ENCODE measurements at regions not wholly inside any gene's neighbourhood (a gene's known extent, or its start where the extent isn't known, plus 50 kb on each side); places are given as distances from the start of the nearest gene placed in this dataset.

GRCh38 chr9:1235650-1236049 is 185.5 kb downstream of the DMRT2 start:
- FAIRE-seq (no peak), DNase-seq (ENCODE audit: low read depth, low spot score) (no peak)
- no peak overlapping the region for H3K27ac ChIP-seq (ENCODE audit: insufficient read depth, low read depth, low read length)
- no peaks in the 10 kb centered on the region for H3K79me2 ChIP-seq (ENCODE audit: control insufficient read depth, insufficient read depth, low read length)
- peaks cover 8% of the 10 kb centered on the region for H3K9me3 ChIP-seq (replicated peaks; ENCODE audit: control insufficient read depth, insufficient read depth, low read length)
- H3K4me2 ChIP-seq (ENCODE audit: insufficient read depth, low read length) = no peak overlapping the region
- no TSS peak for BruUV-seq (replicated peaks)
- no peaks in the 10 kb centered on the region for H3K36me3 ChIP-seq (ENCODE audit: control insufficient read depth in 2 of 2, extremely low read depth in 1 of 2, insufficient read depth in 2 of 2, low read length in 2 of 2)
- H3K27me3 ChIP-seq (ENCODE audit: control insufficient read depth in 2 of 2, insufficient read depth in 2 of 2, low read length in 2 of 2) = no peaks in the 10 kb centered on the region
- dilution Hi-C loops (cut with MboI; ENCODE audit: extremely low pct_ligation_motif_present, low sequenced_read_pairs) = no loop called here
- no peak for TF ChIP-seq POLR2A (IDR thresholded peaks at IDR 0.05; ENCODE audit: low read depth, low read length)
- TF ChIP-seq CTCF (IDR thresholded peaks at IDR 0.05; ENCODE audit: extremely low read depth in 1 of 2, insufficient read depth in 1 of 2, low read depth in 1 of 2, low read length in 2 of 2) = no peak
- TF ChIP-seq POLR2AphosphoS5 (IDR thresholded peaks at IDR 0.05; ENCODE audit: insufficient read depth, low read depth, low read length) = no peak
- TF ChIP-seq JUN (IDR thresholded peaks at IDR 0.05; ENCODE audit: borderline replicate concordance, insufficient read depth, insufficient read length, low read depth) = no peak
- TF ChIP-seq GATA2 (IDR thresholded peaks at IDR 0.05; ENCODE audit: insufficient read depth, insufficient read length, low read depth, low read length) = no peak
- TF ChIP-seq MAX (IDR thresholded peaks at IDR 0.05; ENCODE audit: insufficient read depth, insufficient read length) = no peak
- no peak for TF ChIP-seq FOS (IDR thresholded peaks at IDR 0.05; ENCODE audit: borderline replicate concordance, insufficient read depth, low read length)
- TF ChIP-seq EZH2 (IDR thresholded peaks at IDR 0.05; ENCODE audit: borderline replicate concordance, low read depth, low read length, severe bottlenecking) = no peak
- TF ChIP-seq MYC (IDR thresholded peaks at IDR 0.05; ENCODE audit: low read depth, low read length) = no peak
- ChIA-PET POLR2A (no interaction called here), CTCF (no interaction called here)
- no peaks in the 10 kb centered on the region for H3K9me1 ChIP-seq (replicated peaks; ENCODE audit: control insufficient read depth, extremely low read depth, insufficient read depth, low read length)
- intact Hi-C loops (cut with micrococcal nuclease) = no loop called here
- H4K20me1 ChIP-seq (replicated peaks; ENCODE audit: control insufficient read depth, extremely low read depth, insufficient read depth, low read length) = no peaks in the 10 kb centered on the region
- no peak overlapping the region for H3K9ac ChIP-seq (replicated peaks; ENCODE audit: extremely low read depth, insufficient read depth, low read length)
- H3K4me1 ChIP-seq (ENCODE audit: control insufficient read depth, extremely low read depth, insufficient read depth, low read length) = no peaks in the 10 kb centered on the region
- H2AFZ ChIP-seq (ENCODE audit: low read depth, low read length) = no peak overlapping the region
- no peak overlapping the region for H3K4me3 ChIP-seq (replicated peaks in 1 of 3; ENCODE audit: insufficient read depth in 1 of 3, low read depth in 1 of 3, low read length in 3 of 3)

All from endothelial cell of umbilical vein (primary cell).